Uterus (tissue), 3 donors: ENCODE measurements at regions not wholly inside any gene's neighbourhood (a gene's known extent, or its start where the extent isn't known, plus 50 kb on each side); places are given as distances from the start of the nearest gene placed in this dataset.

ENCODE experiments used
- DNase-seq, 2 donors: peaks; one replicate each; pipeline ENCODE4 v3.0.0-alpha.2; 2019 to 2020
- H3K27ac ChIP-seq, 2 donors: fragments of 200-600 bp; sonication (generic); 1 replicate in 1 of 2; 2 replicates in 1 of 2; pipeline ENCODE4 v1.5.1; 2016 to 2018
- H3K27me3 ChIP-seq, 2 donors: fragments of 200-600 bp; sonication (generic); one replicate each; pipeline ENCODE4 v1.5.1; 2018 to 2019; ENCODE audit warnings: control low read depth in 1 of 2
- H3K36me3 ChIP-seq, 2 donors: fragments of 200-600 bp; sonication (generic); one replicate each; pipeline ENCODE4 v1.5.1; 2019; ENCODE audit warnings: control low read depth in 1 of 2
- H3K4me1 ChIP-seq, 2 donors: fragments of 200-600 bp; sonication (generic); one replicate each; pipeline ENCODE4 v1.5.1; 2018 to 2019; ENCODE audit warnings: control low read depth in 1 of 2
- H3K4me3 ChIP-seq, 2 donors: fragments of 200-600 bp; sonication (generic); 1 replicate in 1 of 2; 2 replicates in 1 of 2; pipeline ENCODE4 v1.5.1; 2018 to 2019; ENCODE audit warnings: mild to moderate bottlenecking in 1 of 2
- H3K9me3 ChIP-seq, 2 donors: fragments of 200-600 bp; sonication (generic); one replicate each; pipeline ENCODE4 v1.5.1; 2019; ENCODE audit warnings: control low read depth in 1 of 2
- POLR2A ChIP-seq, 2 donors: fragments of 450-650 bp; IDR thresholded peaks; one replicate each; pipeline ENCODE4 v1.6.1; 2016; ENCODE audit warnings: antibody characterized with exemption in 2 of 2, mild to moderate bottlenecking in 1 of 2, moderate library complexity in 1 of 2
- intact Hi-C: fragments of 100-400 bp; cut with DNase I; formaldehyde crosslinking; loops from one replicate; pipeline ENCODE4 v1.15.1; 2023; ENCODE audit warnings: low total_unique reads
- TF ChIP-seq, protein P1 (sequence below), 4 experiments: fragments of 200-600 bp in 2 of 4; fragments of 450-650 bp in 2 of 4; sonication (generic) in 2 of 4; IDR thresholded peaks; one replicate each; pipeline ENCODE4 v1.5.1; 2016 to 2019; ENCODE audit warnings: antibody characterized with exemption in 4 of 4, mild to moderate bottlenecking in 2 of 4, moderate library complexity in 1 of 4
- donor health status: DM: yes; HTN: yes; CAD: no.

DNA sequence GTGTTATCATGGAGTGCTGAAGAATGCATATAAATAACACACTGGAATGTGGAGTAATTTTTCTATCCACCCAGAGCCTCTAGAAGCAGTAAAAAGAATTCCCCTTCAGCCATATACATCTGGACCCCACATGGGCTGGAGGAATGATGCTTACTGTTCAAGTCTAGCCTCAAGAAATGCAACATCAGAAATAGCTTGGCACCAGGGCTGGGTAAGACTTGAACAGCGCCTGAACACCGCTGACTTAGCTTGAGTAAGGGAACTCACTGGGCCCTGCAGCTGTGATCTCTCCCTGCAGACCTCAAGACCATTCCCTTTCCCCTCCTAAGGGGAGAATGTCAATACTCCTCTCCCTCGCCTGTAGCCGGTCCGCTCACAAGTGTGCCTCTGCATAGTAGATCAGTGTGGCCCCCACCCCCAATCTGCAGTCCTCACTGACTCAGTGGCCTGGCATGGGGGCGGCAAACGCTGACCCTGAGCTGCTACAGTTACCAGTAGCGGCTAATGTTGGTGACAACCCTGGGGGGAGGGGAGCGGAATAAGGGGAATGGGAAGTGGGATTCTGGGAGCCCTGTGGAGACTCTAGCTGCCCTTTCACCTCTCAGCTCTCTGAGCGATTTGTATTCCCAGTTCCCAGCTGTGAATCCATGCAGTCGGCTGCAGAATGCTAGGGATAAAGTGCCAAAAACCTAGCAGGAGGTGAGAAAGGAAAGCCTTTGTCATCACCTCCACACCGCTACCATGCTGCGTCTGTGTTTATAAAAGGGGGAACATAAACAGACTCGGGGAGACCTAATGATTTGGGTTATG lies 483.9 kb downstream of the DISC1 start:
- Histone ChIP-seq H3K27me3 (no peaks in the 10 kb centered on the region), H3K4me3 (no peak overlapping the region), H3K27ac (no peak overlapping the region), H3K4me1 (no peaks in the 10 kb centered on the region), H3K9me3 (no peaks in the 10 kb centered on the region), H3K36me3 (no peaks in the 10 kb centered on the region)
- DNase-seq, result no peak
- intact Hi-C loops, result no loop called here
- TF ChIP-seq, protein P1, sequence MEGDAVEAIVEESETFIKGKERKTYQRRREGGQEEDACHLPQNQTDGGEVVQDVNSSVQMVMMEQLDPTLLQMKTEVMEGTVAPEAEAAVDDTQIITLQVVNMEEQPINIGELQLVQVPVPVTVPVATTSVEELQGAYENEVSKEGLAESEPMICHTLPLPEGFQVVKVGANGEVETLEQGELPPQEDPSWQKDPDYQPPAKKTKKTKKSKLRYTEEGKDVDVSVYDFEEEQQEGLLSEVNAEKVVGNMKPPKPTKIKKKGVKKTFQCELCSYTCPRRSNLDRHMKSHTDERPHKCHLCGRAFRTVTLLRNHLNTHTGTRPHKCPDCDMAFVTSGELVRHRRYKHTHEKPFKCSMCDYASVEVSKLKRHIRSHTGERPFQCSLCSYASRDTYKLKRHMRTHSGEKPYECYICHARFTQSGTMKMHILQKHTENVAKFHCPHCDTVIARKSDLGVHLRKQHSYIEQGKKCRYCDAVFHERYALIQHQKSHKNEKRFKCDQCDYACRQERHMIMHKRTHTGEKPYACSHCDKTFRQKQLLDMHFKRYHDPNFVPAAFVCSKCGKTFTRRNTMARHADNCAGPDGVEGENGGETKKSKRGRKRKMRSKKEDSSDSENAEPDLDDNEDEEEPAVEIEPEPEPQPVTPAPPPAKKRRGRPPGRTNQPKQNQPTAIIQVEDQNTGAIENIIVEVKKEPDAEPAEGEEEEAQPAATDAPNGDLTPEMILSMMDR (IDR thresholded peaks at IDR 0.05), result no peak
- TF ChIP-seq POLR2A (IDR thresholded peaks at IDR 0.05), result no peak

DNA sequence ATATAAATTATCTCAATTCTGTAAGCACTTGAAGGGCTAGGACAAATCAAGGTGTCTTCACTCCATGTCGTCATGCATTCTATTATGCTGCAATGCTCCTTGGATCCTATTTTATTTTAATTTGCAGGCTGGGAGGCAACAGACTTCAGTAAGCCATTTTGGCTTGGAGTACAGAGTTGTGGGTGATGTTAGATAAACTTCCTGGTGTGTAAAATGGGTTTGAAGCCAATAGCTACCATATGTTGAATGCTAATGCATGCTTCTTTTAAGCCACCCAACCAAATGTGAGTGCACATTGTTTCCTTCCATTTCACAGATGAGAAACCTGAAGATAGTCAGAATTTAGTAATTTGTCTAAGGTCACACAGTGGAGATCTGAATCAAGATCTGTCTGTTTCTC lies 482.8 kb downstream of the DISC1 start:
- Histone ChIP-seq H3K36me3 (no peaks in the 10 kb centered on the region), H3K4me1 (no peaks in the 10 kb centered on the region), H3K9me3 (no peaks in the 10 kb centered on the region), H3K27ac (no peak overlapping the region), H3K27me3 (no peaks in the 10 kb centered on the region), H3K4me3 (no peak overlapping the region)
- no peak for TF ChIP-seq POLR2A (IDR thresholded peaks at IDR 0.05)
- TF ChIP-seq, protein P1 (IDR thresholded peaks at IDR 0.05), result no peak
- intact Hi-C loops, result no loop called here
- no peak for DNase-seq

DNA sequence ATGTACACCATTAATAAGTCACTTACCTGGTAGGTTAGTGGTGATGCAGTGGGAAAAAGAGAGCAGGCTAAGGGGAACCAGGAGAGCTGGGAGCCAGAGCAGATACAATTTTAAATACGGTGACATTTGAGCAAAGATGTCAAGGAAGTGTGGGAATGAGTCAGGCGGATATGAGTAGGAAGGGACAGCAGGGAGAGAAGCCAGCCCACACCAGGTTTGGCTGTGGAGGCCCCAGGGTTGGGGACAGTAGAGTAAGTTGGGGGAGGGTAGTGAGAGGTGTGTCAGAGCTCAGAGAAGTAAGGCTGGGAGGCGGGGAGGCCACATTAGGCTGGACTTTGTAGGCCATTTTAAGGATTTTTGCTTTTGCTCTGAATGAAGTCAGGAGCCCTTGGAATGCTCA lies 482.0 kb downstream of the DISC1 start:
- DNase-seq, result no peak
- Histone ChIP-seq H3K9me3 (no peaks in the 10 kb centered on the region), H3K36me3 (no peaks in the 10 kb centered on the region), H3K27me3 (no peaks in the 10 kb centered on the region), H3K27ac (no peak overlapping the region), H3K4me1 (no peaks in the 10 kb centered on the region), H3K4me3 (no peak overlapping the region)
- TF ChIP-seq, protein P1 (IDR thresholded peaks at IDR 0.05), result no peak
- no peak for TF ChIP-seq POLR2A (IDR thresholded peaks at IDR 0.05)
- intact Hi-C loops, result no loop called here

DNA sequence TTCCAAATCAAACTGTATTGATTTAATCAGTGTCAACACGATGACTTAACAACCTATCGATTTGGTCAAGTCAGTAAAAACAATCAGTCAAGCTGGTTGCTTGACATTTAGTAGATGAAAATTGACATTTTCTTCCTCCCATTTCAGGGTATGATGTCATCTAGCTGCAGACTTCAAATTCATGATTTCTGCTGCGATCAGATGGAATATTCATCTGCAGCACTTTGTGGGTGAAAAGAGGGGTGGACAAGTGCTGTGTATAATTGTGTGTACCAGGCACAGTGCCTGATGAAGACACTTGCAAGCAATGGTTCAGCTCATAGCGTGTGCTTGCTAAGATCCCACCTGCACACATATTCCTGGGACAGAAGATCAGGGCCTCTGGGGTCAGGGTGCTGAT lies 479.8 kb downstream of the DISC1 start:
- no peak for DNase-seq
- Histone ChIP-seq H3K27ac (no peak overlapping the region), H3K36me3 (no peaks in the 10 kb centered on the region), H3K4me3 (no peak overlapping the region), H3K9me3 (no peaks in the 10 kb centered on the region), H3K4me1 (no peaks in the 10 kb centered on the region), H3K27me3 (no peaks in the 10 kb centered on the region)
- TF ChIP-seq POLR2A (IDR thresholded peaks at IDR 0.05), result no peak
- TF ChIP-seq, protein P1 (IDR thresholded peaks at IDR 0.05), result no peak
- intact Hi-C loops, result no loop called here

DNA sequence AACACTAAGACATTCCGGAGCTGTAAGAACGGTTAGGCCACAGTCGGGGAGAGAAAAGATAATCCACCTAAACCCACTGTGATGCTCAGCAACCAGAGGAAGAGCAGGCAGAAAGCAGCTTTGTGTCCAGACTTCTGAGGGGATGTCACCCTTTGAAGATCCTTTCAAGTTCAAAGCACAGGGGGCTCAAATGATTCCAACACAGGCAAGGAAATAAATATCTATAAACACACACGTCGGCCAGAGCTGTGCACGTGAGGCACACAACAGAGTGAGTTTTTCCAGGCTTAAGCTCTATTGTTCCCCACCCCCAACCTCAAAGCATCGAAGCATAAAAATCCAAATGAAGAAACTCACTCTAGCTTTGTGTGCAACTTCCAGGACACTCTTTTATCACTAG lies 479.0 kb downstream of the DISC1 start:
- intact Hi-C loops, result no loop called here
- Histone ChIP-seq H3K9me3 (no peaks in the 10 kb centered on the region), H3K4me3 (no peak overlapping the region), H3K36me3 (no peaks in the 10 kb centered on the region), H3K4me1 (no peaks in the 10 kb centered on the region), H3K27ac (no peak overlapping the region), H3K27me3 (no peaks in the 10 kb centered on the region)
- no peak for DNase-seq
- TF ChIP-seq POLR2A (IDR thresholded peaks at IDR 0.05), result no peak
- TF ChIP-seq, protein P1 (IDR thresholded peaks at IDR 0.05), result no peak
